PC-3 (cell line): ENCODE measurements at regions not wholly inside any gene's neighbourhood (a gene's known extent, or its start where the extent isn't known, plus 50 kb on each side); places are given as distances from the start of the nearest gene placed in this dataset.
"Not testable (repeated sequence)": the region's sequence is repeated elsewhere in the genome, so short reads cannot be mapped to it uniquely, and the experiment has no call there.

ENCODE experiments used
- ATAC-seq: fragments of 200-7000 bp; cut with Tn5 transposase; 2 replicates; pipeline ENCODE4 v1.9.1; 2020; ENCODE audit warnings: mild to moderate bottlenecking, moderate library complexity
- BruUV-seq: library from RNA; stranded (reverse); fragments of 400-500 nt; replicated peaks from 2 replicates; lab custom pipeline; 2021; lab: Mats Ljungman, UMichigan
- CTCF ChIA-PET: fragments of 300-600 bp; sonication (Branson Sonifier 250); formaldehyde crosslinking; loops from one replicate; lab custom pipeline; 2022; ENCODE audit warnings: antibody characterized with exemption; lab: Charles Lee
- POLR2A ChIA-PET: fragments of 300-600 bp; sonication (Branson Sonifier 250); formaldehyde crosslinking; loops from one replicate; lab custom pipeline; 2022; ENCODE audit warnings: antibody characterized with exemption; ENCODE audit not compliant: unreplicated experiment; lab: Charles Lee
- DNase-seq: peaks from one replicate; pipeline ENCODE4 v3.0.0-alpha.2; 2015
- H2AFZ ChIP-seq: fragments of 300-600 bp; sonication (generic); 2 replicates; pipeline ENCODE4 v1.6.0; 2016; ENCODE audit warnings: antibody characterized with exemption, low read length
- H3F3A ChIP-seq: fragments of 300-600 bp; sonication (generic); one replicate; pipeline ENCODE4 v1.6.0; 2017; ENCODE audit warnings: antibody characterized with exemption, low read length, control low read depth, mild to moderate bottlenecking; ENCODE audit not compliant: unreplicated experiment
- H3K27ac ChIP-seq: fragments of 300-600 bp; sonication (generic); 2 replicates; pipeline ENCODE4 v1.5.1; 2016; ENCODE audit warnings: mild to moderate bottlenecking, low read length
- H3K27me3 ChIP-seq: fragments of 300-600 bp; sonication (generic); 2 replicates; pipeline ENCODE4 v1.6.1; 2016; ENCODE audit warnings: low read length, mixed read lengths
- H3K36me3 ChIP-seq: fragments of 300-600 bp; sonication (generic); 2 replicates; pipeline ENCODE4 v1.6.1; 2016; ENCODE audit warnings: low read depth, mixed run types, low read length, mixed read lengths
- H3K4me1 ChIP-seq: fragments of 300-600 bp; sonication (generic); 2 replicates; pipeline ENCODE4 v1.5.1; 2016; ENCODE audit warnings: low read length; ENCODE audit not compliant: insufficient read depth
- H3K4me2 ChIP-seq: fragments of 300-600 bp; sonication (generic); 2 replicates; pipeline ENCODE4 v1.6.0; 2016; ENCODE audit warnings: low read length
- H3K4me3 ChIP-seq: fragments of 300-600 bp; sonication (generic); 2 replicates; pipeline ENCODE4 v1.5.1; 2016; ENCODE audit warnings: mild to moderate bottlenecking, low read length, mixed read lengths
- H3K79me2 ChIP-seq: fragments of 300-600 bp; sonication (generic); 2 replicates; pipeline ENCODE4 v1.6.1; 2017; ENCODE audit warnings: low read length, mixed read lengths
- H3K9ac ChIP-seq: fragments of 300-600 bp; sonication (generic); 2 replicates; pipeline ENCODE4 v1.6.0; 2016; ENCODE audit warnings: mild to moderate bottlenecking, low read length
- H3K9me2 ChIP-seq: fragments of 300-600 bp; sonication (generic); replicated peaks from 2 replicates; pipeline ENCODE4 v1.6.1; 2016; ENCODE audit warnings: mixed run types, low read length, mixed read lengths
- H3K9me3 ChIP-seq: fragments of 300-600 bp; sonication (generic); 2 replicates; pipeline ENCODE4 v1.6.1; 2016; ENCODE audit warnings: low read length, mixed read lengths
- H4K20me1 ChIP-seq: fragments of 300-600 bp; sonication (generic); 2 replicates; pipeline ENCODE4 v1.6.1; 2016; ENCODE audit warnings: low read length, mixed read lengths
- CTCF ChIP-seq: fragments of 300-600 bp; sonication (generic); conservative IDR thresholded peaks from 2 replicates; pipeline ENCODE4 v1.5.1; 2017; ENCODE audit warnings: antibody characterized with exemption, low read depth, mild to moderate bottlenecking, low read length
- EZH2 ChIP-seq: fragments of 300-600 bp; sonication (generic); IDR thresholded peaks from one replicate; pipeline ENCODE4 v1.6.1; 2017; ENCODE audit warnings: antibody characterized with exemption, mild to moderate bottlenecking, low read length; ENCODE audit not compliant: unreplicated experiment
- EZH2phosphoT487 ChIP-seq: fragments of 300-600 bp; sonication (generic); IDR thresholded peaks from 2 replicates; pipeline ENCODE4 v1.6.1; 2018; ENCODE audit warnings: mild to moderate bottlenecking, antibody characterized with exemption, low read length, borderline replicate concordance
- intact Hi-C: fragments of 100-400 bp; cut with micrococcal nuclease; formaldehyde crosslinking; loops from 2 replicates; pipeline ENCODE4 v1.9.0; 2023

- 0 out of 2 replicates have a peak, but pooled peaks cover 3% of the 10 kb centered on the region for H3K27me3 ChIP-seq
- H3K9me3 ChIP-seq, result no peaks in the 10 kb centered on the region
- no peaks in the 10 kb centered on the region for H4K20me1 ChIP-seq
- BruUV-seq, result no TSS peak
- ChIA-PET CTCF (no interaction called here), POLR2A (no interaction called here)
- H3K27ac ChIP-seq, result no peak overlapping the region
- no peaks in the 10 kb centered on the region for H3F3A ChIP-seq
- H3K4me2 ChIP-seq, result no peak overlapping the region
- no peaks in the 10 kb centered on the region for H3K36me3 ChIP-seq
- intact Hi-C loops, result no loop called here
- no peaks in the 10 kb centered on the region for H3K4me1 ChIP-seq
- TF ChIP-seq EZH2, result no peak
- TF ChIP-seq EZH2phosphoT487, result no peak
- no peak for TF ChIP-seq CTCF
- DNase-seq (no peak), ATAC-seq (no peak)
- no peak overlapping the region for H3K9ac ChIP-seq
- no peak overlapping the region for H3K4me3 ChIP-seq
- no peak overlapping the region for H2AFZ ChIP-seq
- H3K79me2 ChIP-seq, result no peaks in the 10 kb centered on the region
- no peaks in the 10 kb centered on the region for H3K9me2 ChIP-seq
These were observed 446.0 kb downstream of the QKI start for GRCh38 chr6:163860287-163861081.

- H3F3A ChIP-seq, H3K9ac ChIP-seq, intact Hi-C loops, H3K9me2 ChIP-seq, H3K36me3 ChIP-seq, ATAC-seq, BruUV-seq, H3K27ac ChIP-seq, H3K4me3 ChIP-seq, H3K4me1 ChIP-seq, H3K79me2 ChIP-seq, H3K4me2 ChIP-seq, H3K9me3 ChIP-seq, H2AFZ ChIP-seq, H4K20me1 ChIP-seq, CTCF ChIA-PET, DNase-seq, POLR2A ChIA-PET, H3K27me3 ChIP-seq: not testable (repeated sequence)
These were observed 444.4 kb downstream of the QKI start for GRCh38 chr6:163858870-163859269.

GRCh38 chr6:163857421-163857820, 442.9 kb downstream of the QKI start:
- Histone ChIP-seq H3K79me2 (no peaks in the 10 kb centered on the region), H3K9me2 (no peaks in the 10 kb centered on the region), H3K27me3 (0 out of 2 replicates have a peak, but pooled peaks cover 3% of the 10 kb centered on the region), H3K9ac (no peak overlapping the region), H3F3A (no peaks in the 10 kb centered on the region), H3K4me1 (no peaks in the 10 kb centered on the region), H4K20me1 (no peaks in the 10 kb centered on the region), H3K9me3 (no peaks in the 10 kb centered on the region), H3K27ac (no peak overlapping the region), H3K4me3 (no peak overlapping the region), H3K4me2 (no peak overlapping the region), H2AFZ (no peak overlapping the region), H3K36me3 (no peaks in the 10 kb centered on the region)
- BruUV-seq, result no TSS peak
- no peak for DNase-seq
- POLR2A ChIA-PET, result no interaction called here
- intact Hi-C loops, result no loop called here
- CTCF ChIA-PET, result no interaction called here
- TF ChIP-seq EZH2, result no peak
- no peak for TF ChIP-seq CTCF
- TF ChIP-seq EZH2phosphoT487, result no peak
- no peak for ATAC-seq
